ENCODE measurements at regions not wholly inside any gene's neighbourhood (a gene's known extent, or its start where the extent isn't known, plus 50 kb on each side); places are given as distances from the start of the nearest gene placed in this dataset.

- H3K36me3 ChIP-seq, result no peaks in the 10 kb centered on the region
- H3K9me3 ChIP-seq (ENCODE audit: low read depth), result no peaks in the 10 kb centered on the region
- H3K27me3 ChIP-seq, result no peaks in the 10 kb centered on the region
- no peak overlapping the region for H3K4me3 Mint-ChIP-seq
- H3K4me2 ChIP-seq, result no peak overlapping the region
- no peaks in the 10 kb centered on the region for H3F3A ChIP-seq (ENCODE audit: low read depth)
- H3K4me3 ChIP-seq, result no peak overlapping the region
- H3K27me3 Mint-ChIP-seq (ENCODE audit: insufficient read depth, low read depth), result no peaks in the 10 kb centered on the region
- H3K9me3 Mint-ChIP-seq, result no peaks in the 10 kb centered on the region
- H2AFZ ChIP-seq (replicated peaks), result no peak overlapping the region
- H3K27ac ChIP-seq, result no peak overlapping the region
- no peaks in the 10 kb centered on the region for H3K79me2 ChIP-seq (ENCODE audit: low read depth)
- H3K4me1 ChIP-seq, result no peaks in the 10 kb centered on the region
- H3K27ac Mint-ChIP-seq, result no peak overlapping the region
- no peaks in the 10 kb centered on the region for H3K36me3 Mint-ChIP-seq
- H4K20me1 ChIP-seq (ENCODE audit: low read depth), result no peaks in the 10 kb centered on the region
- DNase-seq (ENCODE audit: low spot score), result no peak
- H3K9ac ChIP-seq, result no peak overlapping the region
- no peaks in the 10 kb centered on the region for H3K4me1 Mint-ChIP-seq
- no peak for TF ChIP-seq EZH2phosphoT487 (IDR thresholded peaks at IDR 0.05)
These were observed 632.3 kb upstream of the TLE4 start for GRCh38 chr9:78939311-78940065.

- Histone ChIP-seq H3K27me3 (no peaks in the 10 kb centered on the region), H3K9ac (no peak overlapping the region), H3K4me2 (no peak overlapping the region), H3K9me3 (ENCODE audit: low read depth) (no peaks in the 10 kb centered on the region), H3K27ac (no peak overlapping the region), H3K36me3 (no peaks in the 10 kb centered on the region), H4K20me1 (ENCODE audit: low read depth) (no peaks in the 10 kb centered on the region), H3K4me1 (no peaks in the 10 kb centered on the region), H3K4me3 (no peak overlapping the region), H3K79me2 (ENCODE audit: low read depth) (no peaks in the 10 kb centered on the region), H2AFZ (replicated peaks) (no peak overlapping the region), H3F3A (ENCODE audit: low read depth) (no peaks in the 10 kb centered on the region)
- Mint-ChIP-seq H3K4me1 (no peaks in the 10 kb centered on the region), H3K36me3 (no peaks in the 10 kb centered on the region), H3K27ac (no peak overlapping the region), H3K27me3 (ENCODE audit: insufficient read depth, low read depth) (no peaks in the 10 kb centered on the region), H3K9me3 (no peaks in the 10 kb centered on the region), H3K4me3 (no peak overlapping the region)
- TF ChIP-seq EZH2phosphoT487 (IDR thresholded peaks at IDR 0.05), result no peak
- DNase-seq (ENCODE audit: low spot score), result no peak
These were observed 631.5 kb upstream of the TLE4 start for GRCh38 chr9:78940121-78940855.

- Histone ChIP-seq H2AFZ (replicated peaks) (no peak overlapping the region), H4K20me1 (ENCODE audit: low read depth) (no peaks in the 10 kb centered on the region), H3F3A (ENCODE audit: low read depth) (no peaks in the 10 kb centered on the region), H3K36me3 (no peaks in the 10 kb centered on the region), H3K9me3 (ENCODE audit: low read depth) (no peaks in the 10 kb centered on the region), H3K4me3 (no peak overlapping the region), H3K27me3 (no peaks in the 10 kb centered on the region), H3K4me1 (no peaks in the 10 kb centered on the region), H3K9ac (no peak overlapping the region), H3K4me2 (no peak overlapping the region), H3K79me2 (ENCODE audit: low read depth) (no peaks in the 10 kb centered on the region), H3K27ac (no peak overlapping the region)
- Mint-ChIP-seq H3K36me3 (no peaks in the 10 kb centered on the region), H3K27me3 (ENCODE audit: insufficient read depth, low read depth) (no peaks in the 10 kb centered on the region), H3K27ac (no peak overlapping the region), H3K4me3 (no peak overlapping the region), H3K9me3 (peaks cover 9% of the 10 kb centered on the region), H3K4me1 (no peaks in the 10 kb centered on the region)
- no peak for DNase-seq (ENCODE audit: low spot score)
- TF ChIP-seq EZH2phosphoT487 (IDR thresholded peaks at IDR 0.05), result no peak
- no peak for TF ChIP-seq EZH2 (IDR thresholded peaks at IDR 0.05)
- no peak for TF ChIP-seq CTCF (IDR thresholded peaks at IDR 0.05)
These were observed 617.5 kb upstream of the TLE4 start for GRCh38 chr9:78954286-78954685.

GRCh38 chr9:78958892-78959291, 612.9 kb upstream of the TLE4 start:
- no peak overlapping the region for H2AFZ ChIP-seq (replicated peaks)
- H3K79me2 ChIP-seq (ENCODE audit: low read depth), result no peaks in the 10 kb centered on the region
- no peak overlapping the region for H3K4me3 ChIP-seq
- H3K27ac ChIP-seq, result no peak overlapping the region
- H3K27ac Mint-ChIP-seq, result no peak overlapping the region
- no peaks in the 10 kb centered on the region for H3K36me3 ChIP-seq
- no peaks in the 10 kb centered on the region for H3K36me3 Mint-ChIP-seq
- H3K4me1 Mint-ChIP-seq, result no peaks in the 10 kb centered on the region
- no peaks in the 10 kb centered on the region for H3F3A ChIP-seq (ENCODE audit: low read depth)
- no peaks in the 10 kb centered on the region for H4K20me1 ChIP-seq (ENCODE audit: low read depth)
- peaks cover 3% of the 10 kb centered on the region for H3K9me3 Mint-ChIP-seq
- no peaks in the 10 kb centered on the region for H3K9me3 ChIP-seq (ENCODE audit: low read depth)
- H3K4me3 Mint-ChIP-seq, result no peak overlapping the region
- H3K4me1 ChIP-seq, result no peaks in the 10 kb centered on the region
- TF ChIP-seq EZH2 (IDR thresholded peaks at IDR 0.05), result no peak
- TF ChIP-seq EZH2phosphoT487 (IDR thresholded peaks at IDR 0.05), result no peak
- TF ChIP-seq CTCF (IDR thresholded peaks at IDR 0.05), result peak; percentile 45
- DNase-seq (ENCODE audit: low spot score), result no peak
- H3K4me2 ChIP-seq, result no peak overlapping the region
- no peak overlapping the region for H3K9ac ChIP-seq
- no peaks in the 10 kb centered on the region for H3K27me3 Mint-ChIP-seq (ENCODE audit: insufficient read depth, low read depth)
- no peaks in the 10 kb centered on the region for H3K27me3 ChIP-seq
